ENCODE measurements at regions not wholly inside any gene's neighbourhood (a gene's known extent, or its start where the extent isn't known, plus 50 kb on each side); places are given as distances from the start of the nearest gene placed in this dataset.

GRCh38 chr13:42409075-42409474 lies 137.1 kb downstream of the AKAP11 start:
- H3K4me2 ChIP-seq (ENCODE audit: low read length), result no peak overlapping the region
- H3K4me3 ChIP-seq (ENCODE audit: low read length), result no peak overlapping the region
- no peaks in the 10 kb centered on the region for H3K79me2 ChIP-seq (ENCODE audit: control insufficient read depth, low read length)
- H3K36me3 ChIP-seq (ENCODE audit: control insufficient read depth, low read length), result no peaks in the 10 kb centered on the region
- no peaks in the 10 kb centered on the region for H4K20me1 ChIP-seq (ENCODE audit: control insufficient read depth, insufficient read depth, low read depth, low read length)
- H3K9me3 ChIP-seq (ENCODE audit: control insufficient read depth, insufficient read depth, low read length), result no peaks in the 10 kb centered on the region
- no peaks in the 10 kb centered on the region for H3K4me1 ChIP-seq (ENCODE audit: control insufficient read depth, low read length)
- no peaks in the 10 kb centered on the region for H3F3A ChIP-seq (ENCODE audit: control insufficient read depth, insufficient read depth)
- peaks cover 27% of the 10 kb centered on the region for H3K27me3 ChIP-seq (ENCODE audit: control insufficient read depth, low read length)
- no peaks in the 10 kb centered on the region for H3K9me2 ChIP-seq (replicated peaks; ENCODE audit: control insufficient read depth, low read length)
- TF ChIP-seq EZH2phosphoT487 (IDR thresholded peaks at IDR 0.05; ENCODE audit: borderline replicate concordance, low read length), result no peak
- TF ChIP-seq CTCF (IDR thresholded peaks at IDR 0.05; ENCODE audit: low read depth, low read length, poor library complexity, severe bottlenecking), result no peak
- no peak overlapping the region for H3K27ac ChIP-seq (ENCODE audit: low read depth, low read length)

GRCh38 chr13:42409551-42409950 lies 137.6 kb downstream of the AKAP11 start:
- H3K4me1 ChIP-seq (ENCODE audit: control insufficient read depth, low read length), result no peaks in the 10 kb centered on the region
- H3K4me2 ChIP-seq (ENCODE audit: low read length), result no peak overlapping the region
- H3K36me3 ChIP-seq (ENCODE audit: control insufficient read depth, low read length), result no peaks in the 10 kb centered on the region
- no peaks in the 10 kb centered on the region for H3K9me3 ChIP-seq (ENCODE audit: control insufficient read depth, insufficient read depth, low read length)
- H3K27ac ChIP-seq (ENCODE audit: low read depth, low read length), result no peak overlapping the region
- H3K9me2 ChIP-seq (replicated peaks; ENCODE audit: control insufficient read depth, low read length), result no peaks in the 10 kb centered on the region
- H4K20me1 ChIP-seq (ENCODE audit: control insufficient read depth, insufficient read depth, low read depth, low read length), result no peaks in the 10 kb centered on the region
- H3K79me2 ChIP-seq (ENCODE audit: control insufficient read depth, low read length), result no peaks in the 10 kb centered on the region
- H3F3A ChIP-seq (ENCODE audit: control insufficient read depth, insufficient read depth), result no peaks in the 10 kb centered on the region
- H3K27me3 ChIP-seq (ENCODE audit: control insufficient read depth, low read length), result peaks cover 27% of the 10 kb centered on the region
- TF ChIP-seq CTCF (IDR thresholded peaks at IDR 0.05; ENCODE audit: low read depth, low read length, poor library complexity, severe bottlenecking) (no peak), EZH2phosphoT487 (IDR thresholded peaks at IDR 0.05; ENCODE audit: borderline replicate concordance, low read length) (no peak)
- no peak overlapping the region for H3K4me3 ChIP-seq (ENCODE audit: low read length)

- Histone ChIP-seq H3K9me3 (ENCODE audit: control insufficient read depth, insufficient read depth, low read length) (no peaks in the 10 kb centered on the region), H3K4me3 (ENCODE audit: low read length) (no peak overlapping the region), H3F3A (ENCODE audit: control insufficient read depth, insufficient read depth) (no peaks in the 10 kb centered on the region), H3K27me3 (ENCODE audit: control insufficient read depth, low read length) (peaks cover 15% of the 10 kb centered on the region), H3K27ac (ENCODE audit: low read depth, low read length) (no peak overlapping the region), H3K36me3 (ENCODE audit: control insufficient read depth, low read length) (no peaks in the 10 kb centered on the region), H3K4me2 (ENCODE audit: low read length) (no peak overlapping the region), H3K9me2 (replicated peaks; ENCODE audit: control insufficient read depth, low read length) (no peaks in the 10 kb centered on the region), H3K4me1 (ENCODE audit: control insufficient read depth, low read length) (no peaks in the 10 kb centered on the region), H3K79me2 (ENCODE audit: control insufficient read depth, low read length) (no peaks in the 10 kb centered on the region), H4K20me1 (ENCODE audit: control insufficient read depth, insufficient read depth, low read depth, low read length) (no peaks in the 10 kb centered on the region)
- no peak for TF ChIP-seq EZH2phosphoT487 (IDR thresholded peaks at IDR 0.05; ENCODE audit: borderline replicate concordance, low read length)
- TF ChIP-seq CTCF (IDR thresholded peaks at IDR 0.05; ENCODE audit: low read depth, low read length, poor library complexity, severe bottlenecking), result no peak
These were observed 141.0 kb downstream of the AKAP11 start for GRCh38 chr13:42412812-42413483.
